HEK293 (cell line): ENCODE measurements at regions not wholly inside any gene's neighbourhood (a gene's known extent, or its start where the extent isn't known, plus 50 kb on each side); places are given as distances from the start of the nearest gene placed in this dataset.

Experiments
- ZNF324 ChIP-seq: fragments of 450-650 bp; formaldehyde crosslinking; IDR thresholded peaks from 2 replicates; pipeline ENCODE4 v1.5.1; 2016; ENCODE audit warnings: missing biosample characterization, missing genetic modification characterization
- ZNF664 ChIP-seq: fragments of 450-650 bp; formaldehyde crosslinking; IDR thresholded peaks from 2 replicates; pipeline ENCODE4 v1.5.1; 2016; ENCODE audit warnings: missing biosample characterization, missing genetic modification characterization
- TF ChIP-seq, protein P1 (sequence below): fragments of 450-650 bp; formaldehyde crosslinking; IDR thresholded peaks from 2 replicates; pipeline ENCODE4 v1.5.1; 2016; ENCODE audit warnings: missing biosample characterization, missing genetic modification characterization

DNA sequence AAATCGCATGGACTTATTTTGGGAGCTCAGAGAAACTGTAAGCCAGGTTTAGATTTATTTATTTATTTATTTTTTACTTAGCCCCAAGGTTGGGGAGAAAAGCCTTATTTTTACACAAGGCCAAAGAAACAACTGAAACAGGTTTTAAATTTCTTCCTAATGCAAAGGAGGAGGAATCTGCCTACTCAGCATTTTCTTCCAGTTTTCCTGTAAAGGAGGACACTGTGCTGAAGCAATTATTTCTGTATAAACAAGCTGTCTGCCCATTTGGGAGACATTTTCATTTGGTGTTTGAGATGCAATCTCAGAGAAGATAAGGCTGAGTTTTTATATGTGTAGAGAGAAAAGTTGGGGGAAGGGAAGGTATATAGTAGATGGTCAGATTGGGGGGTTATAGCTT lies 125.0 kb downstream of the ETAA1 start:
- TF ChIP-seq ZNF324, result no peak
- no peak for TF ChIP-seq ZNF664 (tag by site-specific recombination)
- TF ChIP-seq, protein P1, sequence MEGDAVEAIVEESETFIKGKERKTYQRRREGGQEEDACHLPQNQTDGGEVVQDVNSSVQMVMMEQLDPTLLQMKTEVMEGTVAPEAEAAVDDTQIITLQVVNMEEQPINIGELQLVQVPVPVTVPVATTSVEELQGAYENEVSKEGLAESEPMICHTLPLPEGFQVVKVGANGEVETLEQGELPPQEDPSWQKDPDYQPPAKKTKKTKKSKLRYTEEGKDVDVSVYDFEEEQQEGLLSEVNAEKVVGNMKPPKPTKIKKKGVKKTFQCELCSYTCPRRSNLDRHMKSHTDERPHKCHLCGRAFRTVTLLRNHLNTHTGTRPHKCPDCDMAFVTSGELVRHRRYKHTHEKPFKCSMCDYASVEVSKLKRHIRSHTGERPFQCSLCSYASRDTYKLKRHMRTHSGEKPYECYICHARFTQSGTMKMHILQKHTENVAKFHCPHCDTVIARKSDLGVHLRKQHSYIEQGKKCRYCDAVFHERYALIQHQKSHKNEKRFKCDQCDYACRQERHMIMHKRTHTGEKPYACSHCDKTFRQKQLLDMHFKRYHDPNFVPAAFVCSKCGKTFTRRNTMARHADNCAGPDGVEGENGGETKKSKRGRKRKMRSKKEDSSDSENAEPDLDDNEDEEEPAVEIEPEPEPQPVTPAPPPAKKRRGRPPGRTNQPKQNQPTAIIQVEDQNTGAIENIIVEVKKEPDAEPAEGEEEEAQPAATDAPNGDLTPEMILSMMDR (tag by site-specific recombination), result no peak
